CD4-positive, alpha-beta T cell (primary cell): ENCODE measurements at regions not wholly inside any gene's neighbourhood (a gene's known extent, or its start where the extent isn't known, plus 50 kb on each side); places are given as distances from the start of the nearest gene placed in this dataset.

Source experiments
- ATAC-seq: fragments of 200-7000 bp; cut with Tn5 transposase; one replicate; pipeline ENCODE4 v1.10.0; 2022; ENCODE audit warnings: mild to moderate bottlenecking; ENCODE audit not compliant: poor library complexity
- CTCF ChIA-PET: fragments of 350-600 bp; sonication (Branson Sonifier 250); formaldehyde crosslinking; loops from one replicate; lab custom pipeline; 2021; ENCODE audit warnings: antibody characterized with exemption, inconsistent platforms; lab: Charles Lee
- POLR2A ChIA-PET: fragments of 350-600 bp; sonication (Branson Sonifier 250); formaldehyde crosslinking; loops from one replicate; lab custom pipeline; 2021; ENCODE audit warnings: antibody characterized with exemption, inconsistent platforms; lab: Charles Lee
- DNase-seq, 14 experiments: peaks; one replicate each; pipeline ENCODE4 v3.0.0-alpha.2; 2013 to 2020; ENCODE audit warnings: mixed read lengths in 2 of 14
- H3K27ac ChIP-seq, 2 donors: one replicate each; pipeline versions ENCODE4 v1.5.1 to v1.7.0; 2013; ENCODE audit warnings: low read length in 2 of 2, low read depth in 1 of 2, mild to moderate bottlenecking in 1 of 2
- H3K27me3 ChIP-seq, 2 experiments: 1 replicate in 1 of 2; 2 replicates in 1 of 2; pipeline versions ENCODE4 v1.6.1 to v1.7.0; 2013; ENCODE audit warnings: low read length in 2 of 2, control low read depth in 1 of 2, mild to moderate bottlenecking in 1 of 2, moderate library complexity in 1 of 2; ENCODE audit not compliant: insufficient read depth in 2 of 2, control insufficient read depth in 1 of 2
- H3K36me3 ChIP-seq: one replicate; pipeline ENCODE4 v1.6.1; 2013; ENCODE audit warnings: low read length, control low read depth; ENCODE audit not compliant: insufficient read depth
- H3K4me1 ChIP-seq: one replicate; pipeline ENCODE4 v1.6.1; 2013; ENCODE audit warnings: low read length, control low read depth; ENCODE audit not compliant: insufficient read depth
- H3K4me3 ChIP-seq: one replicate; pipeline ENCODE4 v1.5.1; 2013; ENCODE audit warnings: mild to moderate bottlenecking, low read length, moderate library complexity
- H3K9me3 ChIP-seq, 2 experiments: 1 replicate in 1 of 2; 2 replicates in 1 of 2; pipeline versions ENCODE4 v1.6.1 to v1.7.0; 2013; ENCODE audit warnings: low read length in 2 of 2, mild to moderate bottlenecking in 2 of 2, control low read depth in 1 of 2, moderate library complexity in 1 of 2; ENCODE audit not compliant: control insufficient read depth in 1 of 2, insufficient read depth in 1 of 2
- H3K27ac Mint-ChIP-seq: one replicate; pipeline ENCODE4 v1.8.0; 2020; ENCODE audit warnings: mixed read lengths
- H3K27me3 Mint-ChIP-seq: one replicate; pipeline ENCODE4 v1.8.0; 2021; ENCODE audit warnings: mixed read lengths
- H3K36me3 Mint-ChIP-seq: one replicate; pipeline ENCODE4 v1.8.0; 2021; ENCODE audit warnings: low read depth, mixed read lengths
- H3K4me1 Mint-ChIP-seq: one replicate; pipeline ENCODE4 v1.8.0; 2021; ENCODE audit warnings: low read depth, mixed read lengths
- H3K4me3 Mint-ChIP-seq: one replicate; pipeline ENCODE4 v1.8.0; 2020; ENCODE audit warnings: mild to moderate bottlenecking, mixed read lengths
- H3K9me3 Mint-ChIP-seq: one replicate; pipeline ENCODE4 v1.8.0; 2020; ENCODE audit warnings: mixed read lengths
- CTCF ChIP-seq: fragments of 200-600 bp; IDR thresholded peaks from one replicate; pipeline ENCODE4 v1.8.0; 2022; ENCODE audit warnings: antibody characterized with exemption, mild to moderate bottlenecking
- intact Hi-C, 2 experiments: fragments of 100-400 bp; cut with DNase I in 1 of 2; cut with micrococcal nuclease in 1 of 2; formaldehyde crosslinking; loops; one replicate each; pipeline versions ENCODE4 v1.15.1 to v1.9.0; 2023 to 2025; cut with DNase I, micrococcal nuclease

GRCh38 chr11:134976551-134976950 lies 564.5 kb upstream of the B3GAT1 start:
- Histone ChIP-seq H3K27ac (no peak overlapping the region), H3K27me3 (peaks cover 0 to 5% of the 10 kb centered on the region in 2 experiments), H3K36me3 (no peaks in the 10 kb centered on the region), H3K9me3 (no peaks in the 10 kb centered on the region), H3K4me3 (no peak overlapping the region), H3K4me1 (no peaks in the 10 kb centered on the region)
- intact Hi-C loops, result no loop called here
- Mint-ChIP-seq H3K4me3 (no peak overlapping the region), H3K9me3 (no peaks in the 10 kb centered on the region), H3K27me3 (peaks cover 18% of the 10 kb centered on the region), H3K4me1 (no peaks in the 10 kb centered on the region), H3K27ac (no peak overlapping the region), H3K36me3 (no peaks in the 10 kb centered on the region)
- no peak for ATAC-seq
- DNase-seq, result no peak
- ChIA-PET CTCF (no interaction called here), POLR2A (no interaction called here)
- no peak for TF ChIP-seq CTCF

GRCh38 chr11:134975866-134976376 lies 563.9 kb upstream of the B3GAT1 start:
- H3K4me3 ChIP-seq, result no peak overlapping the region
- no peak for TF ChIP-seq CTCF
- Mint-ChIP-seq H3K9me3 (no peaks in the 10 kb centered on the region), H3K27ac (no peak overlapping the region), H3K36me3 (no peaks in the 10 kb centered on the region), H3K27me3 (peaks cover 20% of the 10 kb centered on the region), H3K4me3 (no peak overlapping the region), H3K4me1 (no peaks in the 10 kb centered on the region)
- H3K36me3 ChIP-seq, result no peaks in the 10 kb centered on the region
- ATAC-seq (no peak), DNase-seq (no peak)
- no peaks in the 10 kb centered on the region for H3K9me3 ChIP-seq
- H3K27me3 ChIP-seq, result peaks cover 0 to 5% of the 10 kb centered on the region in 2 experiments
- no peak overlapping the region for H3K27ac ChIP-seq
- POLR2A ChIA-PET, result no interaction called here
- intact Hi-C loops, result no loop called here
- CTCF ChIA-PET, result no interaction called here
- H3K4me1 ChIP-seq, result no peaks in the 10 kb centered on the region

GRCh38 chr11:134973801-134974200 lies 561.8 kb upstream of the B3GAT1 start:
- Mint-ChIP-seq H3K4me1 (no peaks in the 10 kb centered on the region), H3K4me3 (no peak overlapping the region), H3K27ac (no peak overlapping the region), H3K36me3 (no peaks in the 10 kb centered on the region), H3K27me3 (peaks cover 30% of the 10 kb centered on the region), H3K9me3 (no peaks in the 10 kb centered on the region)
- TF ChIP-seq CTCF, result no peak
- Histone ChIP-seq H3K27ac (no peak overlapping the region), H3K27me3 (peaks cover 0 to 2% of the 10 kb centered on the region in 2 experiments), H3K4me3 (no peak overlapping the region), H3K36me3 (no peaks in the 10 kb centered on the region), H3K9me3 (no peaks in the 10 kb centered on the region), H3K4me1 (no peaks in the 10 kb centered on the region)
- no peak for DNase-seq
- POLR2A ChIA-PET, result no interaction called here
- CTCF ChIA-PET, result no interaction called here
- ATAC-seq, result no peak
- intact Hi-C loops, result no loop called here
